Natural killer cell (primary cell): ENCODE measurements at regions not wholly inside any gene's neighbourhood (a gene's known extent, or its start where the extent isn't known, plus 50 kb on each side); places are given as distances from the start of the nearest gene placed in this dataset.
"Not testable (repeated sequence)": the region's sequence is repeated elsewhere in the genome, so short reads cannot be mapped to it uniquely, and the experiment has no call there.

ENCODE experiments used
- ATAC-seq, 3 donors: fragments of 150-1000 bp in 2 of 3; fragments of 200-7000 bp in 1 of 3; cut with Tn5 transposase; 1 replicate in 1 of 3; 2 replicates in 2 of 3; pipeline ENCODE4 v1.10.0; 2021; ENCODE audit warnings: mild to moderate bottlenecking in 2 of 3, moderate library complexity in 2 of 3
- DNase-seq, 2 donors: peaks; one replicate each; pipeline versions ENCODE4 v3.0.0 to v3.0.0-alpha.2; 2013 to 2021; ENCODE audit warnings: mixed read lengths in 1 of 2
- H3K27ac ChIP-seq: one replicate; pipeline ENCODE4 v1.5.1; 2013; ENCODE audit warnings: mild to moderate bottlenecking, low read length
- H3K27me3 ChIP-seq: one replicate; pipeline ENCODE4 v1.6.1; 2013; ENCODE audit warnings: low read length; ENCODE audit not compliant: control insufficient read depth, insufficient read depth
- H3K36me3 ChIP-seq: one replicate; pipeline ENCODE4 v1.6.1; 2013; ENCODE audit warnings: low read length; ENCODE audit not compliant: control insufficient read depth, insufficient read depth
- H3K4me1 ChIP-seq: one replicate; pipeline ENCODE4 v1.6.1; 2013; ENCODE audit warnings: low read length; ENCODE audit not compliant: control insufficient read depth, insufficient read depth
- H3K4me3 ChIP-seq: one replicate; pipeline ENCODE4 v1.5.1; 2013; ENCODE audit warnings: low read length
- H3K9me3 ChIP-seq: one replicate; pipeline ENCODE4 v1.6.1; 2013; ENCODE audit warnings: low read length; ENCODE audit not compliant: control insufficient read depth, insufficient read depth
- H3K27ac Mint-ChIP-seq, 2 donors: one replicate each; pipeline ENCODE4 v1.8.0; 2022; ENCODE audit warnings: mild to moderate bottlenecking in 2 of 2, mixed read lengths in 2 of 2, moderate library complexity in 1 of 2
- H3K27me3 Mint-ChIP-seq, 2 donors: one replicate each; pipeline ENCODE4 v1.8.0; 2022; ENCODE audit warnings: low read depth in 2 of 2, mixed read lengths in 2 of 2
- H3K36me3 Mint-ChIP-seq: one replicate; pipeline ENCODE4 v1.8.0; 2022; ENCODE audit warnings: mixed read lengths
- H3K4me1 Mint-ChIP-seq, 2 donors: one replicate each; pipeline ENCODE4 v1.8.0; 2022; ENCODE audit warnings: mixed read lengths in 2 of 2
- H3K4me3 Mint-ChIP-seq: one replicate; pipeline ENCODE4 v1.8.0; 2022; ENCODE audit warnings: mild to moderate bottlenecking, moderate library complexity, mixed read lengths
- H3K9me3 Mint-ChIP-seq, 2 donors: one replicate each; pipeline ENCODE4 v1.8.0; 2022; ENCODE audit warnings: mixed read lengths in 2 of 2
- WGBS: methylation state at CpG from one replicate; pipeline ENCODE4 v1.1.7; 2013; ENCODE audit warnings: missing lambda C conversion rate; ENCODE audit not compliant: insufficient coverage; 5-methylcytosine and 5-hydroxymethylcytosine counted together
- intact Hi-C: fragments of 100-400 bp; cut with micrococcal nuclease; formaldehyde crosslinking; loops from one replicate; pipeline ENCODE4 v1.14.2; 2022
- TF ChIP-seq, protein P1 (sequence below): fragments of 200-600 bp; IDR thresholded peaks from one replicate; pipeline ENCODE4 v1.8.0; 2022; ENCODE audit warnings: antibody characterized with exemption

DNA sequence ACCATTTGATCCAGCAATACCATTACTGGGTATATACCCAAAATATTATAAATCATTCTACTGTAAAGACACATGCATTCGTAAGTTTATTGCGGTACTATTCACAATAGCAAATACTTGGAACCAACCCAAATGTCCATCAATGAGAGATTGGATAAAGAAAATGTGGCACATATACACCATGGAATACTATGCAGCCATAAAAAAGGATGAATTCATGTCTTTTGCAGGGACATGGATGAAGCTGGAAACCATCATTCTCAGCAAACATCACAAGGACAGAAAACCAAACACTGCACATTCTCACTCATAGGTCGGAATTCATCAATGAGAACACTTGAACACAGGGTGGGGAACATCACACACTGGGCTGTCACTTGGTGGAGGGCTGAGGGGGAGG lies 221.1 kb upstream of the TBX18 start:
- H3K27me3 Mint-ChIP-seq, H3K36me3 ChIP-seq, DNase-seq, H3K4me1 ChIP-seq, H3K27me3 ChIP-seq, H3K4me3 ChIP-seq, H3K9me3 ChIP-seq, H3K36me3 Mint-ChIP-seq, H3K27ac ChIP-seq, H3K4me3 Mint-ChIP-seq, ATAC-seq, intact Hi-C loops, H3K27ac Mint-ChIP-seq, H3K4me1 Mint-ChIP-seq: not testable (repeated sequence)
- peaks cover 19 to 29% of the 10 kb centered on the region in 2 donors for H3K9me3 Mint-ChIP-seq
- WGBS, result 80% methylated on average over 1 of the region's 3 CpGs

DNA sequence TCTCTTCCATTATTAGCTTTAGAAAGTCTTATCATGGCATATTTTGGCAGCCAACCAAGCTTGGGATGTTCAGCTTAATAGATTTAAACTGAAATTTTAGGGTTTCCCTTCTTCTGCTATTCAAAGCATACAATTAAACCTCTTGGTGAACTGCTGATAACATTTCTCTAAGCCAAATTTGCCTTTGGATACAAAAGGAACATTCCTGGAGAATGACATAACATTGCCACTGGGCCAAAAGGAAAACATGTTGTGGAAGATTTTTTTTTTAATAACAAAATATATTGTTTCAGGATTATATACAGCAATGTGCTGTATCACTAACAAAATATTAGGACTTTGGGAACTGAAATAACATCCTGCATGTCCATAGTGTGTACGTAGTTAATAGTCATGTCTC lies 215.1 kb upstream of the TBX18 start:
- H3K4me1 ChIP-seq, result no peaks in the 10 kb centered on the region
- no peaks in the 10 kb centered on the region for H3K36me3 Mint-ChIP-seq
- WGBS, result no CpG with 5 or more reads among the region's 1 CpG
- TF ChIP-seq, protein P1, sequence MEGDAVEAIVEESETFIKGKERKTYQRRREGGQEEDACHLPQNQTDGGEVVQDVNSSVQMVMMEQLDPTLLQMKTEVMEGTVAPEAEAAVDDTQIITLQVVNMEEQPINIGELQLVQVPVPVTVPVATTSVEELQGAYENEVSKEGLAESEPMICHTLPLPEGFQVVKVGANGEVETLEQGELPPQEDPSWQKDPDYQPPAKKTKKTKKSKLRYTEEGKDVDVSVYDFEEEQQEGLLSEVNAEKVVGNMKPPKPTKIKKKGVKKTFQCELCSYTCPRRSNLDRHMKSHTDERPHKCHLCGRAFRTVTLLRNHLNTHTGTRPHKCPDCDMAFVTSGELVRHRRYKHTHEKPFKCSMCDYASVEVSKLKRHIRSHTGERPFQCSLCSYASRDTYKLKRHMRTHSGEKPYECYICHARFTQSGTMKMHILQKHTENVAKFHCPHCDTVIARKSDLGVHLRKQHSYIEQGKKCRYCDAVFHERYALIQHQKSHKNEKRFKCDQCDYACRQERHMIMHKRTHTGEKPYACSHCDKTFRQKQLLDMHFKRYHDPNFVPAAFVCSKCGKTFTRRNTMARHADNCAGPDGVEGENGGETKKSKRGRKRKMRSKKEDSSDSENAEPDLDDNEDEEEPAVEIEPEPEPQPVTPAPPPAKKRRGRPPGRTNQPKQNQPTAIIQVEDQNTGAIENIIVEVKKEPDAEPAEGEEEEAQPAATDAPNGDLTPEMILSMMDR, result no peak
- H3K36me3 ChIP-seq, result no peaks in the 10 kb centered on the region
- H3K9me3 Mint-ChIP-seq, result peaks cover 10 to 13% of the 10 kb centered on the region in 2 donors
- intact Hi-C loops, result no loop called here
- no peaks in the 10 kb centered on the region for H3K9me3 ChIP-seq
- no peak overlapping the region for H3K27ac Mint-ChIP-seq
- H3K4me3 ChIP-seq, result no peak overlapping the region
- H3K4me1 Mint-ChIP-seq, result no peaks in the 10 kb centered on the region
- DNase-seq, result no peak
- no peak overlapping the region for H3K4me3 Mint-ChIP-seq
- H3K27me3 Mint-ChIP-seq, result no peaks in the 10 kb centered on the region
- ATAC-seq, result no peak
- no peaks in the 10 kb centered on the region for H3K27me3 ChIP-seq
- no peak overlapping the region for H3K27ac ChIP-seq

DNA sequence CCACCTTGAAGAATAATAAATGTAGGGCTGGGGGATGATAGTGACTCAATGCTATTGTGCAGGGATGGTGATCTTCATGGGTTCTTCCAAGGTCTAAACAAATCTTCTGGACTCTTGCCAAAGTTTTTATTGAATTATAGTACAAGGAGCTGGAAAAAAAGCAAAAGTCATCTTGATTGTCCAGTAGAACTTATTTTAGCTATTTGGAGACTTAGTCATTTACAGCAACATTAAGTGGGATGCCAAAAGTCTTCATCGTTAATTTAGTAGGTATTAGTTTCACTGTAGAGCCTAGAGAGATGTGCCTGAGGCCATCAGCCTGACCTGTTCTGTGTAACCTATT lies 212.9 kb upstream of the TBX18 start:
- no peak overlapping the region for H3K4me3 ChIP-seq
- Mint-ChIP-seq H3K4me3 (no peak overlapping the region), H3K27ac (no peak overlapping the region), H3K4me1 (no peaks in the 10 kb centered on the region), H3K27me3 (no peaks in the 10 kb centered on the region), H3K9me3 (peaks cover 3 to 5% of the 10 kb centered on the region in 2 donors), H3K36me3 (no peaks in the 10 kb centered on the region)
- no peak for ATAC-seq
- WGBS, result 92% methylated on average over 1 of the region's 1 CpG
- H3K36me3 ChIP-seq, result no peaks in the 10 kb centered on the region
- no peaks in the 10 kb centered on the region for H3K27me3 ChIP-seq
- TF ChIP-seq, protein P1, result no peak
- no peaks in the 10 kb centered on the region for H3K9me3 ChIP-seq
- no peaks in the 10 kb centered on the region for H3K4me1 ChIP-seq
- no peak overlapping the region for H3K27ac ChIP-seq
- intact Hi-C loops, result no loop called here
- DNase-seq, result no peak

DNA sequence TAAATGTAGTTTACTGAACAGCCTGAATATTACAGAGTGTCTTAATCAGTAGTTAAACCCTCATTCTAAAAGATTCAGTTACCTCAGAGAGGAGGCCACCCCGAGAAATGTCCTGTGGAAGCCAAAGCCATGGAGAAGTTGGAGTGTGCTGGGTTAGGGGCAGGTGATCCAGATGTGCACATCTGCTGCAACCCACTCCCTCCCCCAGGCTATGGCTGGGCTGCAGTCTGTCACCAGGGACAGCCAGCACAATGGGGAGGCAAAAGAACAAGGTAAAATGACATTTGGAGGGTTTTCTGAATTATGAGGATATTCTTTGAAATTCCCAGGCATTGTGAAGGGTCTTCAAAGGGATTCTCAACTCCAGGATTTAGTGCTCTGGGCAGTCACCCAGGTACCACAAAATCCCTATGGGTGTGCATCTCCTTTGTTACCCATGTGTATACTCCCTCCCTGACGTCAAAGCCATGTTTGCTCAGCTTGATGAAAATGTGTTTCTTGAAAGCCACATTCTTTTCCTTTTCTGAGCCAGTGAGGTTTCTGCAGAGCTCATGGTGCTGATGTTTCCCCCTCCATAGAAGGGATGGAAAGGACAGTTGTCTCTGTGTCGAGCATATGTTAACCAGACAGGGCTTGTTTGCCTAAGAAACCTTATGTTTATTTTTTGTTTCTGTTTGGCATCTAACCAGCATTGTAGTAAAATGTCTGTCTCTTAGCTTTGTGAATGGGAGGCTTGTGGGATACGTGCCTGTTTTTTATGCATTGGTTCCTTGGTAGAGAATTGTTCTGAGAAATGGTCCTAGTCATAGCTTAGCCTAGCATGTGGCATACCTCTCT lies 212.3 kb upstream of the TBX18 start:
- Histone ChIP-seq H3K27ac (no peak overlapping the region), H3K4me3 (no peak overlapping the region), H3K4me1 (no peaks in the 10 kb centered on the region), H3K27me3 (no peaks in the 10 kb centered on the region), H3K36me3 (no peaks in the 10 kb centered on the region), H3K9me3 (no peaks in the 10 kb centered on the region)
- TF ChIP-seq, protein P1, result no peak
- H3K27ac Mint-ChIP-seq, result no peak overlapping the region
- intact Hi-C loops, result no loop called here
- H3K4me1 Mint-ChIP-seq, result no peaks in the 10 kb centered on the region
- no peaks in the 10 kb centered on the region for H3K27me3 Mint-ChIP-seq
- H3K9me3 Mint-ChIP-seq, result peaks cover 3 to 5% of the 10 kb centered on the region in 2 donors
- 68% methylated on average over 4 of the region's 4 CpGs for WGBS
- DNase-seq (no peak), ATAC-seq (no peak)
- no peak overlapping the region for H3K4me3 Mint-ChIP-seq
- H3K36me3 Mint-ChIP-seq, result no peaks in the 10 kb centered on the region
